ENCODE measurements at regions not wholly inside any gene's neighbourhood (a gene's known extent, or its start where the extent isn't known, plus 50 kb on each side); places are given as distances from the start of the nearest gene placed in this dataset.

DNA sequence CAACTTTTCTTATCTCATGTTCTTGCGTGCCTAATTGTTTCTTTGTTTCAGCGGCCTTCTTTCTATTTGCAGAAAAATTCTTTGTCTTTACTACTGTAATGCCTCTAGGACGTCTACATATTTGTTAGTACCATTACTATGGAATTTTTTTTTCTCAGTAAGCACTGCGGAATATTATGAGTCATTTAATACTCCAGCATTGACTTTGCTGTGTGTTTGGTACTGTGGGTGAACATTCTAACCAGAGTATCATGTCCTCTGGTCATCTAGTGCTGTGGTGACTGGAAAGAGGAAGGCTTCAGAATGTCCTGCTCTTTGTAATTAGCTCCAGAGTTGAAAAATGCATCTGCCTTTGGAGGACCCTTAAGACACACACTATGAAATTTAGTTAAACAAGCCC lies 58.5 kb upstream of the FERD3L start:
- TF ChIP-seq CTCF (IDR thresholded peaks at IDR 0.05): no peak
- no peak overlapping the region for H3K4me3 ChIP-seq
- H3K27me3 ChIP-seq (replicated peaks; ENCODE audit: insufficient read depth): no peaks in the 10 kb centered on the region
- no peak overlapping the region for H3K27ac ChIP-seq
- DNase-seq (ENCODE audit: low spot score) (no peak), ATAC-seq (ENCODE audit: insufficient number of reproducible peaks, low FRiP score, low read depth) (no peak)
- no peaks in the 10 kb centered on the region for H3K36me3 ChIP-seq
- H3K9me3 ChIP-seq: no peaks in the 10 kb centered on the region
- H3K4me1 ChIP-seq (ENCODE audit: control insufficient read depth in 1 of 2, low read depth in 2 of 2): no peaks in the 10 kb centered on the region

DNA sequence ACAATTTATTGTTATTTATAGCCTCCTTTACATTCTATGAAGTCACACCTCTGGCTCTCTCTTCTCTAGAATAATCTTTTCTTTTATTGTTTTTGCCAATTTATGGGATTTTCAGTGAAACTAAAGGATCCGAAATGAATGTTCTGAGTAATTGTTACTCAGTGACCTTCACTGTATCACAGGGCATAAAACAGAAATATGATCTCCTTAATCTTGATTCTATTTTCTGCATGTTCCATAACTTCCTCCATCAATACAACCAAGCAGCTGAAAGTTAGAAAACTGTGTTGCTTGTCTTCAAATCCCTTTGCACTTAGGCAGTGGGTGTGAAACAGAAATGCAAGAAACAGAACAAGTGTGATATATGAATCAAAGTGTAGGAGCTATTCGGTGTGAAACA lies 57.4 kb upstream of the FERD3L start:
- H3K36me3 ChIP-seq: no peaks in the 10 kb centered on the region
- H3K27ac ChIP-seq: no peak overlapping the region
- ATAC-seq (ENCODE audit: insufficient number of reproducible peaks, low FRiP score, low read depth) (no peak), DNase-seq (ENCODE audit: low spot score) (no peak)
- no peak for TF ChIP-seq CTCF (IDR thresholded peaks at IDR 0.05)
- H3K27me3 ChIP-seq (replicated peaks; ENCODE audit: insufficient read depth): no peaks in the 10 kb centered on the region
- H3K4me1 ChIP-seq (ENCODE audit: control insufficient read depth in 1 of 2, low read depth in 2 of 2): no peaks in the 10 kb centered on the region
- H3K4me3 ChIP-seq: no peak overlapping the region
- no peaks in the 10 kb centered on the region for H3K9me3 ChIP-seq

Data from thoracic aorta (tissue), 2 donors.